Endothelial cell of umbilical vein (primary cell): ENCODE measurements at regions not wholly inside any gene's neighbourhood (a gene's known extent, or its start where the extent isn't known, plus 50 kb on each side); places are given as distances from the start of the nearest gene placed in this dataset.

Experiments used
- BruUV-seq: library from RNA; stranded (reverse); fragments of 400-500 nt; replicated peaks from 2 replicates; lab custom pipeline; 2021; lab: Mats Ljungman, UMichigan
- CTCF ChIA-PET: fragments of 300-600, 350-600 bp; sonication (Branson Sonifier 250); formaldehyde crosslinking; loops from one replicate; lab custom pipeline; 2021; ENCODE audit warnings: antibody characterized with exemption, inconsistent platforms; lab: Charles Lee
- POLR2A ChIA-PET: fragments of 300-600, 350-600 bp; sonication (Branson Sonifier 250); formaldehyde crosslinking; loops from one replicate; lab custom pipeline; 2021; ENCODE audit warnings: antibody characterized with exemption, inconsistent platforms; lab: Charles Lee
- DNase-seq: peaks from one replicate; pipeline ENCODE4 v3.0.0-alpha.2; 2011; ENCODE audit warnings: low read depth, low spot score
- FAIRE-seq: peaks from 2 replicates; lab custom pipeline; 2011; peaks lifted over from hg19 to GRCh38; lab: Jason Lieb, UNC
- H2AFZ ChIP-seq: 2 replicates; pipeline ENCODE4 v1.6.0; 2012; ENCODE audit warnings: low read depth, low read length, control low read depth, inconsistent platforms
- H3K27ac ChIP-seq: 2 replicates; pipeline ENCODE4 v1.5.1; 2011; ENCODE audit warnings: low read depth, mild to moderate bottlenecking, control low read depth, low read length, moderate library complexity; ENCODE audit not compliant: insufficient read depth
- H3K27me3 ChIP-seq, 2 experiments: 2 replicates each; pipeline versions ENCODE4 v1.6.0 to v1.6.1; 2011; ENCODE audit warnings: low read length in 2 of 2, mixed read lengths in 1 of 2; ENCODE audit not compliant: control insufficient read depth in 2 of 2, insufficient read depth in 2 of 2
- H3K36me3 ChIP-seq, 2 experiments: 2 replicates in 1 of 2; 3 replicates in 1 of 2; pipeline ENCODE4 v1.5.1; 2011; ENCODE audit warnings: low read length in 2 of 2, mild to moderate bottlenecking in 1 of 2, moderate library complexity in 1 of 2; ENCODE audit not compliant: control insufficient read depth in 2 of 2, insufficient read depth in 2 of 2; ENCODE audit errors: extremely low read depth in 1 of 2
- H3K4me1 ChIP-seq: 3 replicates; pipeline ENCODE4 v1.5.1; 2011; ENCODE audit warnings: mild to moderate bottlenecking, low read length; ENCODE audit not compliant: control insufficient read depth, insufficient read depth; ENCODE audit errors: extremely low read depth
- H3K4me2 ChIP-seq: 2 replicates; pipeline ENCODE4 v1.6.1; 2011; ENCODE audit warnings: low read length, control low read depth, mixed read lengths; ENCODE audit not compliant: insufficient read depth
- H3K4me3 ChIP-seq, 3 experiments: fragments of 200-600 bp in 1 of 3; sonication (generic), shearing (Covaris generic) in 1 of 3; replicated peaks in 1 of 3; 2 replicates each; pipeline ENCODE4 v1.5.1; 2011 to 2016; ENCODE audit warnings: control low read depth in 3 of 3, low read length in 3 of 3, mild to moderate bottlenecking in 2 of 3, inconsistent platforms in 1 of 3, low read depth in 1 of 3, moderate library complexity in 1 of 3; ENCODE audit not compliant: insufficient read depth in 1 of 3
- H3K79me2 ChIP-seq: 2 replicates; pipeline ENCODE4 v1.6.0; 2012; ENCODE audit warnings: low read length, inconsistent platforms; ENCODE audit not compliant: control insufficient read depth, insufficient read depth
- H3K9ac ChIP-seq: replicated peaks from 2 replicates; pipeline ENCODE3; 2011; ENCODE audit warnings: low read length, control low read depth; ENCODE audit not compliant: insufficient read depth; ENCODE audit errors: extremely low read depth
- H3K9me1 ChIP-seq: replicated peaks from 3 replicates; pipeline ENCODE4 v1.6.0; 2011; ENCODE audit warnings: mild to moderate bottlenecking, low read length; ENCODE audit not compliant: control insufficient read depth, insufficient read depth; ENCODE audit errors: extremely low read depth
- H3K9me3 ChIP-seq: replicated peaks from 2 replicates; pipeline ENCODE4 v1.5.1; 2012; ENCODE audit warnings: low read length, inconsistent platforms; ENCODE audit not compliant: control insufficient read depth, insufficient read depth
- H4K20me1 ChIP-seq: replicated peaks from 2 replicates; pipeline ENCODE3; 2011; ENCODE audit warnings: mild to moderate bottlenecking, low read length; ENCODE audit not compliant: control insufficient read depth, insufficient read depth; ENCODE audit errors: extremely low read depth
- CTCF ChIP-seq, 2 donors: IDR thresholded peaks; 1 replicate in 1 of 2; 2 replicates in 1 of 2; pipeline ENCODE4 v1.5.1; 2011; ENCODE audit warnings: low read length in 2 of 2, mild to moderate bottlenecking in 2 of 2, moderate library complexity in 2 of 2, control low read depth in 1 of 2, inconsistent platforms in 1 of 2, low read depth in 1 of 2; ENCODE audit not compliant: insufficient read depth in 1 of 2; ENCODE audit errors: extremely low read depth in 1 of 2
- EZH2 ChIP-seq: IDR thresholded peaks from 2 replicates; pipeline ENCODE4 v1.6.1; 2012; ENCODE audit warnings: borderline replicate concordance, low read depth, mild to moderate bottlenecking, moderate library complexity, low read length, inconsistent platforms; ENCODE audit not compliant: severe bottlenecking
- FOS ChIP-seq: IDR thresholded peaks from 2 replicates; pipeline ENCODE4 v1.6.1; 2011; ENCODE audit warnings: mild to moderate bottlenecking, low read length, moderate library complexity, borderline replicate concordance; ENCODE audit not compliant: insufficient read depth
- GATA2 ChIP-seq: IDR thresholded peaks from 2 replicates; pipeline ENCODE4 v1.7.0; 2011; ENCODE audit warnings: low read depth, mild to moderate bottlenecking, moderate library complexity, mixed read lengths, low read length; ENCODE audit not compliant: insufficient read length, insufficient read depth
- MYC ChIP-seq: IDR thresholded peaks from one replicate; pipeline ENCODE4 v1.6.1; 2011; ENCODE audit warnings: mild to moderate bottlenecking, low read depth, low read length
- POLR2A ChIP-seq: IDR thresholded peaks from 2 replicates; pipeline ENCODE4 v1.6.1; 2012; ENCODE audit warnings: low read depth, mild to moderate bottlenecking, control low read depth, low read length
- POLR2AphosphoS5 ChIP-seq: IDR thresholded peaks from 2 replicates; pipeline ENCODE4 v1.6.1; 2012; ENCODE audit warnings: low read depth, mild to moderate bottlenecking, control low read depth, low read length, moderate library complexity; ENCODE audit not compliant: insufficient read depth
- dilution Hi-C: fragments of 300-500 bp; cut with MboI; formaldehyde crosslinking; loops from one replicate; pipeline ENCODE4 v1.15.0; 2019; ENCODE audit warnings: low sequenced_read_pairs; ENCODE audit not compliant: extremely low pct_ligation_motif_present
- intact Hi-C: fragments of 100-400 bp; cut with micrococcal nuclease; formaldehyde crosslinking; loops from one replicate; pipeline ENCODE4 v1.10.0; 2022

GRCh38 chrX:42117318-42117717 is 194.0 kb upstream of the CASK start:
- Histone ChIP-seq H3K9me1 (no peaks in the 10 kb centered on the region), H3K4me2 (no peak overlapping the region), H3K36me3 (no peaks in the 10 kb centered on the region), H3K9me3 (no peaks in the 10 kb centered on the region), H3K27me3 (no peaks in the 10 kb centered on the region), H3K79me2 (no peaks in the 10 kb centered on the region), H3K9ac (no peak overlapping the region), H3K4me1 (no peaks in the 10 kb centered on the region), H4K20me1 (no peaks in the 10 kb centered on the region), H2AFZ (no peak overlapping the region), H3K4me3 (no peak overlapping the region), H3K27ac (no peak overlapping the region)
- FAIRE-seq: no peak
- no peak for TF ChIP-seq FOS
- no peak for TF ChIP-seq CTCF (IDR thresholded peaks at IDR 0.05; ENCODE audit: extremely low read depth in 1 of 2, insufficient read depth in 1 of 2, low read depth in 1 of 2, low read length in 2 of 2)
- TF ChIP-seq POLR2AphosphoS5: no peak
- TF ChIP-seq EZH2: no peak
- no peak for TF ChIP-seq MYC
- no peak for TF ChIP-seq GATA2
- no peak for TF ChIP-seq POLR2A
- intact Hi-C loops (no loop called here), dilution Hi-C loops (no loop called here)
- ChIA-PET POLR2A (no interaction called here), CTCF (no interaction called here)
- DNase-seq: no peak
- BruUV-seq: no TSS peak

GRCh38 chrX:42109428-42109827 is 186.1 kb upstream of the CASK start:
- FAIRE-seq: no peak
- no peak for TF ChIP-seq POLR2AphosphoS5
- BruUV-seq: no TSS peak
- Histone ChIP-seq H3K9me1 (no peaks in the 10 kb centered on the region), H3K79me2 (no peaks in the 10 kb centered on the region), H3K9me3 (no peaks in the 10 kb centered on the region), H3K36me3 (no peaks in the 10 kb centered on the region), H2AFZ (no peak overlapping the region), H3K4me2 (no peak overlapping the region), H4K20me1 (no peaks in the 10 kb centered on the region), H3K4me1 (no peaks in the 10 kb centered on the region), H3K4me3 (no peak overlapping the region), H3K27ac (no peak overlapping the region), H3K27me3 (no peaks in the 10 kb centered on the region), H3K9ac (no peak overlapping the region)
- DNase-seq: no peak
- CTCF ChIA-PET: no interaction called here
- intact Hi-C loops (no loop called here), dilution Hi-C loops (no loop called here)
- POLR2A ChIA-PET: no interaction called here
